Subcutaneous abdominal adipose tissue (tissue), 5 donors: ENCODE measurements at regions not wholly inside any gene's neighbourhood (a gene's known extent, or its start where the extent isn't known, plus 50 kb on each side); places are given as distances from the start of the nearest gene placed in this dataset.

ENCODE experiments used
- H3K27ac ChIP-seq: one replicate; pipeline ENCODE4 v1.7.0; 2013; ENCODE audit warnings: low read depth, mild to moderate bottlenecking, inconsistent platforms, low read length, moderate library complexity
- H3K27me3 ChIP-seq, 5 donors: one replicate each; pipeline ENCODE4 v1.7.0; 2013; ENCODE audit warnings: low read length in 5 of 5, inconsistent platforms in 1 of 5; ENCODE audit not compliant: control insufficient read depth in 5 of 5, insufficient read depth in 4 of 5
- H3K36me3 ChIP-seq, 5 donors: one replicate each; pipeline ENCODE4 v1.7.0; 2013; ENCODE audit warnings: low read length in 5 of 5; ENCODE audit not compliant: control insufficient read depth in 5 of 5, insufficient read depth in 5 of 5
- H3K4me1 ChIP-seq, 5 donors: one replicate each; pipeline ENCODE4 v1.7.0; 2013; ENCODE audit warnings: low read length in 5 of 5, mild to moderate bottlenecking in 3 of 5, moderate library complexity in 1 of 5; ENCODE audit not compliant: control insufficient read depth in 5 of 5, insufficient read depth in 5 of 5
- H3K4me3 ChIP-seq, 5 donors: one replicate each; pipeline ENCODE4 v1.7.0; 2013; ENCODE audit warnings: low read length in 5 of 5, low read depth in 1 of 5
- H3K9ac ChIP-seq, 5 donors: one replicate each; pipeline ENCODE4 v1.7.0; 2013; ENCODE audit warnings: low read length in 5 of 5, mild to moderate bottlenecking in 4 of 5, moderate library complexity in 3 of 5
- H3K9me3 ChIP-seq, 5 donors: one replicate each; pipeline ENCODE4 v1.7.0; 2013; ENCODE audit warnings: low read length in 5 of 5; ENCODE audit not compliant: control insufficient read depth in 5 of 5
- donor health status: healthy.
- donor health status: healthy.
- donor health status: healthy.
- donor health status: healthy.
- donor health status: healthy.

DNA sequence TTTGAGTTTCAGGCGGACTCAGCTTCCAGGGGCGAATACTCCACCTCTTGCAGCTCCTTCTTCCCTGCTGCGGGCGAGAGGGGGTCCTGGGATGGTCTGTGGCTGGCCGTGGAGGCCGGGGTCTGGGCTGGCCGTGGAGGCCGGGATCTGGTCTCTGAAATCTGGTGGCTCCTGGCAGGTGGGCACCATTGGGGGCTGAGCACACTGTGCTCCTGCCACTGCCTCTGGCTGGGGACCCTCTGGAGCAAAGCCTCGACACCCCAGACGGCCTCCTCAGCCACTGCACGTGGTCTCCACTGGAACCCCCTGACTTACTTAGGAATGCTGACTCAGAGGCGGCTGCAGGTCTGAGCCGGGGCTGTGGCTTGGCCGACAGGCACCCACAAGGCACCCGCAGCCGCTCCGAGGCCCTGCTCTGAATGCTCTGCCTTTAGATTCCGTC lies 100.1 kb upstream of the ALKAL2 start:
- H3K9me3 ChIP-seq: no peaks in the 10 kb centered on the region
- H3K27me3 ChIP-seq: peaks cover 4 to 10% (median 5%) of the 10 kb centered on the region in 5 donors
- no peaks in the 10 kb centered on the region for H3K4me1 ChIP-seq
- H3K9ac ChIP-seq: no peak overlapping the region
- H3K27ac ChIP-seq: no peak overlapping the region
- H3K36me3 ChIP-seq: no peaks in the 10 kb centered on the region
- no peak overlapping the region for H3K4me3 ChIP-seq

DNA sequence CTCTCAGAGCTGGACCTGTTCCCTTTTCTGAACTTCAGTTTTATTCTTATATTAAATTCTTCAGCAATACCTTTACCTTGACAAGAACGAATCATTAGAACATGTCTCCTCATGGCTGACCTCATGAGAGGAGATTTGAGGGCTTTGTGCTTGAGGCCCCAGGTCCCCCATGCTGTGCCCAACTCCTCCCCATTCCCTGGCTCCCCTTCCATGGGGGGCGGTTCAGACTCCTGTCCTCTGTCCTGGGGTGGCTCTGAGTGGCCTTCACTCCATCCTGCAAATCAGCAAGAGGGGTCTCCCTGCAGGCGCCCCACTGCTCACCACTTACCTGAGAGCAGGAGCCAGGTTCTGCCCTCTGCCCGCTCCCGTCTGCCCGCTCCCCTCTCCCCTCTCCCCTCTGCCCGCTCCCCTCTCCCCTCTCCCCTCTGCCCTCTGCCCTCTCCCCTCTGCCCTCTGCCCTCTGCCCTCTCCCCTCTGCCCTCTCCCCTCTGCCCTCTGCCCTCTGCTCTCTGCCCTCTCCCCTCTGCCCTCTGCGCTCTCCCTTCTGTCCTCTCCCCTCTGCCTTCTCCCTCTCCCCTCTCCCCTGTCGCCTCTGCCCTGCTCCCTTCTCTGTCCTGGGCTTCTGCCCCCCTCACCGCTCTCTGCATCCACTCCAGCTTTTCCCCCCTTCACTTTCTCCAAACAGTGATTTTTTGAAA lies 98.7 kb upstream of the ALKAL2 start:
- no peaks in the 10 kb centered on the region for H3K9me3 ChIP-seq
- H3K36me3 ChIP-seq: no peaks in the 10 kb centered on the region
- no peak overlapping the region for H3K27ac ChIP-seq
- no peak overlapping the region for H3K9ac ChIP-seq
- H3K4me3 ChIP-seq: no peak overlapping the region
- peaks cover 0 to 4% (median 0%) of the 10 kb centered on the region in 5 donors for H3K27me3 ChIP-seq
- H3K4me1 ChIP-seq: no peaks in the 10 kb centered on the region

DNA sequence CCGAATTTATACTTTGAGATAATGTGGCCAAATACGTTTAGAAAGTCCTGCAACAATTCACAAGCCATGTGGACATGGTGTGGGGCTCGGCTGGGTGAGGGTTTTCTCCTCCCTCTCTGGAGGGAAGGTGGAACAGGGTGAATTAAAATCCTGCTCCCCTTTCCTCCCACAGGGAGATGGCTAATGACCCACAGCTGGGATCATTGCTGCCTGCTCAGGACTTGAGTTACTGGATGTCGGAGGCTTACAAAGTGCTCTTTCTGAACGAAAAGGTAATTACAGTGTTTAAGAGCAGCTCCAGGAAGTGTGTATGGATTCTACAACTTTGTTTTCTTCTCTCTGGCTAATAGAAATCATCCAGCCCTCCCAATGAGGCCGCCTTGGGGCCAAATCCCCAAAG lies 97.9 kb upstream of the ALKAL2 start:
- no peak overlapping the region for H3K4me3 ChIP-seq
- H3K9ac ChIP-seq: no peak overlapping the region
- H3K9me3 ChIP-seq: no peaks in the 10 kb centered on the region
- H3K4me1 ChIP-seq: no peaks in the 10 kb centered on the region
- H3K27ac ChIP-seq: no peak overlapping the region
- H3K27me3 ChIP-seq: peaks cover 0 to under 1% (median 0%) of the 10 kb centered on the region in 5 donors
- H3K36me3 ChIP-seq: no peaks in the 10 kb centered on the region

DNA sequence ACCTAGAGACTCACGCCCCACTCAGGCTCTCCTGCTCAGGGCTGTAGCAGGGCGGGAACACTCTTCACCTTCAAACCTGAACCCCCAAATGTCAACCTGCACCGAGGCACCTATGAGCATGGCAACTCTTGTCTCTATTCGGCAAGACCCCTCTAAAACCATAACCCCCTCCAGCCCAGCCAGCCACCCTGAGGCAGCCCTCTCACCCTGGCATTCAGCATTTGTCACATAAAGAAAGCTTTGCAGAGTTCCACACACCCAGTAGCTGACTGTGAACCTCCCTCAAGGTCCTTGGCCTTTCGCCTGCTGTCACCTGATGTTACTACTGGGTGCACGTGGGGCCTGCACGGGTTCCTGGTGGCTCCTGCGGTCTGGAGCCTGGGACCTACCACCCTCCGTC lies 97.2 kb upstream of the ALKAL2 start:
- no peaks in the 10 kb centered on the region for H3K36me3 ChIP-seq
- H3K9ac ChIP-seq: no peak overlapping the region
- no peaks in the 10 kb centered on the region for H3K9me3 ChIP-seq
- H3K4me1 ChIP-seq: no peaks in the 10 kb centered on the region
- H3K4me3 ChIP-seq: no peak overlapping the region
- H3K27ac ChIP-seq: no peak overlapping the region
- H3K27me3 ChIP-seq: no peaks in the 10 kb centered on the region

DNA sequence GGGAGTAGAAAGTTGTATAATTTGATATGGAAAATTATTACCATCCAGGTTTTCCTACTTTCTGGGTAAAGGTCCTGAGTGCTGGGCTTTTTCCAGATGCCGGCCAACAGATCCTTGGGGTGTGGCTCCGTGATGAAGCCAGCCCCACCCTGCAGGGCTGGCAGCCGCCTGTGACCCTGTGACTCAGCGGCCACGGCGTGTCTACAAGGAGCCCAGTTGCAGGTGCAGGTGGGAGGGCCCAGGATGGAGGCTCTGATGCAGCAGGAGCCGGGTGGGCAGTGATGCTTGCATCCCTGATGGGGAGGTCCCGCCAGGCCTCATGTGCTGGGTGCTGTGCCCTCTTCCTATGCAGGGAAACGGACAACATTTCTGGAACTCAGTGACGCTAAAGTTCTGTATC lies 96.0 kb upstream of the ALKAL2 start:
- no peaks in the 10 kb centered on the region for H3K27me3 ChIP-seq
- H3K4me3 ChIP-seq: no peak overlapping the region
- no peaks in the 10 kb centered on the region for H3K36me3 ChIP-seq
- no peaks in the 10 kb centered on the region for H3K9me3 ChIP-seq
- H3K9ac ChIP-seq: no peak overlapping the region
- H3K4me1 ChIP-seq: no peaks in the 10 kb centered on the region
- H3K27ac ChIP-seq: no peak overlapping the region

DNA sequence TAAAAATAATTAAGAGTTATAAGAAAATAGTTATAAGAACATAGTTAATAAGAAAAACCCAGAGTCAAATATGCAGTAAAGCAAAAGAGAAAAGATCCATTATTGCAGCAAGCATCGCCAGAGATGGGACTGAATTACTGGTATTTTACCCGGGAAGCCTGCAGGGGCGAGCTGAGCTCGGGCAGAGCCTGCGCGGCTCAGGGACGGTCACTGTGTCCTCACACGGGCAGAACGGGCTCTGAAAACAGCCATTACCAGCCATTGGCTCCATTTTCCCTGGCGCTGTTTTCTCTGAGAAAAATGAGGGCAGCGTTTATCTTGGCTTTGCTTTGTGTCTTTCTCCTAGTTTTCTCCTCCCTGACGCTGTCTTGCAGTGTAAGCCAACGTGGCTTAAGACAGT lies 95.3 kb upstream of the ALKAL2 start:
- no peak overlapping the region for H3K27ac ChIP-seq
- H3K36me3 ChIP-seq: no peaks in the 10 kb centered on the region
- H3K9ac ChIP-seq: no peak overlapping the region
- H3K27me3 ChIP-seq: no peaks in the 10 kb centered on the region
- no peak overlapping the region for H3K4me3 ChIP-seq
- H3K9me3 ChIP-seq: no peaks in the 10 kb centered on the region
- no peaks in the 10 kb centered on the region for H3K4me1 ChIP-seq

DNA sequence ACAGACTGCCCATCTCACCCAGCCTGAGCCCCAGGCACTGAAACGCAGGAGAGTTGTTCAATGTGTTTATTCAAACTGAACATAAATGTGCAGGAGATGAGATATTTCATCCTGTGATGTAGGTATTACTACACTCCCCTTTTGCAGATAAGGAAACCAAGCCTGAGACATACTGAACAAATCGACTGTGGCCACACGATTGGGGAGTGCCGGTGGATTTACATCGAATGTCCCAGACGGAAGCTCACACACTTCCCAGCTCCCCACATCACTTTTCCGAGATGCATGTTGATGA lies 94.8 kb upstream of the ALKAL2 start:
- Histone ChIP-seq H3K4me3 (no peak overlapping the region), H3K27me3 (no peaks in the 10 kb centered on the region), H3K9ac (no peak overlapping the region), H3K27ac (no peak overlapping the region), H3K36me3 (no peaks in the 10 kb centered on the region), H3K4me1 (no peaks in the 10 kb centered on the region), H3K9me3 (no peaks in the 10 kb centered on the region)

DNA sequence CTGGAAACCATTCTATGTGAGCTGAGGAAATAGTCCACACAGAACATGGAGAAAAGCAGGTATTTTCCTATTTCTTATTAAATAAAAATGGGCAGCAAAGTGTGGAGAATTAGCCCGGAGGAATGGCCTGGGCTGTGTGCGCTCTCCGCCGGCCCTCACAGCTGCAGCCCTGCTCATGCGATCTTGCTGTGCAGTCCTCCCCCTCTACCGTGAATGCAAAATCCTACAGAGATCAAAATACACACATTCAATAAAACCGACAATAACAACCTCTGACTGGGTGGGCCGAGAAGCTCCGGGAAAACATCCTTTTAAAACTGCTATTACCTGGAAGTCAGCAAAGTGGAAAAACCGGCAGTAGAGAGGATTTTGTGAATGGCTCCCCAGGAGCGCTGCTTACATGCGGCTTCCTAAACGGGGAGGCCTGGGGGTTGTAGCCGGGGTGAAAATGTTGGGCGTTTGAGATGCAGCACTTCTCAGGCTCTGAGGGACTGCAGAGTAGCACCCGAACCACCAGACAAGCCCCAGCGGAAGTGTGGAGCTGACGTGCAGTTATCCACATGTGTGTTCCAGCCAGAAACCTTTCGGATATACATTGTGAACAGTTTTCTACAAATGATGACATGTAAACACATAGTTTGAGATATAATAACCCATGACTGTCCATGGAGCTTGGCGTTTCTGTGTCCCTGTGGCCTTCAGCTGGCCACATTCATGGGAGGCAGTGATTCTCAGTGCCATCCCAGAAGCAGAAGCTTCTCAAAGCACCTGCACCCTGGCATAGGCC lies 94.2 kb upstream of the ALKAL2 start:
- Histone ChIP-seq H3K27me3 (no peaks in the 10 kb centered on the region), H3K9ac (no peak overlapping the region), H3K4me1 (no peaks in the 10 kb centered on the region), H3K9me3 (peaks cover 0 to 4% (median 0%) of the 10 kb centered on the region in 5 donors), H3K36me3 (no peaks in the 10 kb centered on the region), H3K4me3 (no peak overlapping the region), H3K27ac (no peak overlapping the region)

DNA sequence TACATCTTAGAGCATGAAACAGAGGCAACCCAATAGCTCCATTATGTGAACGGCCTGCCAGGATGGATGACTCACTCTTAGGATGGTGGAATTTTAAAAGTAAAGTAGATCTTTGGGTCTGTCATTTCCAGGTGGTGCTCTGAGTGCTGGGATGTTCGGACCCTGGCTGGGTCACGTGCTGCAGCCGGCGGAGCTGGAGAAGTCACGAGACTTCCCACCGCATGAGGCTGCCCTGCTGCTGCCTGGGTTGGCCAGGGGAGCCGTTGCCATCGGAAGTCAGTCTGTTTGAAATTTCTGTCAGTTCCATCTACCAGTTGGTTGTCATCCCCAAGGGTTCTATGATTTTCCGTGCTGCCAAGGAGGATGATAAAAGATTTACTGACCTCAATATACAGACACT lies 93.3 kb upstream of the ALKAL2 start:
- Histone ChIP-seq H3K9me3 (peaks cover 0 to 4% (median 0%) of the 10 kb centered on the region in 5 donors), H3K9ac (no peak overlapping the region), H3K4me3 (no peak overlapping the region), H3K4me1 (peaks cover 0 to under 1% (median 0%) of the 10 kb centered on the region in 5 donors), H3K36me3 (no peaks in the 10 kb centered on the region), H3K27ac (no peak overlapping the region), H3K27me3 (no peaks in the 10 kb centered on the region)

DNA sequence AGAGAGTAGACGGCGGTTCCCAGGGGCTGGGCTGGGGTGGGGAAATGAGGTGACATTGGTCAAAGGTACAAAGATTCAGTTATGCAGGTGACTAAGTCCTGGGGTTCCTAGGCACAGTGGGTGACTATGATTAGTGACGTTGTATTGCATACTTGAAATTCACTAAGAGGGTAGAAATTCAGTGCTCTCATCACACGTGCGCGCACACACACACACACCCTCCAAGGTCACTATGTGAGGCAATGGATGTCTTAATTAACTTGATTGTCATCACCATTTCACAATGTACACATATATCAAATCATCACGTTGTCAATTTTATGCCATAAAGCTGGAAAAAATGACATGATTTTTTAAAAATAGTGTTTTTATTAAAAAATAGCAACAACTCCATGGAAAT lies 92.9 kb upstream of the ALKAL2 start:
- no peak overlapping the region for H3K27ac ChIP-seq
- peaks cover 0 to 4% (median 0%) of the 10 kb centered on the region in 5 donors for H3K9me3 ChIP-seq
- no peak overlapping the region for H3K9ac ChIP-seq
- no peaks in the 10 kb centered on the region for H3K36me3 ChIP-seq
- H3K4me1 ChIP-seq: peaks cover 0 to 5% (median 2%) of the 10 kb centered on the region in 5 donors
- H3K4me3 ChIP-seq: no peak overlapping the region
- no peaks in the 10 kb centered on the region for H3K27me3 ChIP-seq
